GM18873 (cell line): ENCODE measurements at regions not wholly inside any gene's neighbourhood (a gene's known extent, or its start where the extent isn't known, plus 50 kb on each side); places are given as distances from the start of the nearest gene placed in this dataset.
"Not testable (repeated sequence)": the region's sequence is repeated elsewhere in the genome, so short reads cannot be mapped to it uniquely, and the experiment has no call there.

Experiments used
- ATAC-seq: cut with Tn5 transposase; IDR thresholded peaks from one replicate; pipeline ENCODE4 v1.9.1; 2021; ENCODE audit warnings: mild to moderate bottlenecking, moderate library complexity, moderate number of reproducible peaks; ENCODE audit not compliant: unreplicated experiment, low FRiP score

- ATAC-seq: no peak
These were observed 132.9 kb upstream of the APCDD1 start for GRCh38 chr18:10321576-10321975.

- no peak for ATAC-seq
These were observed 132.4 kb upstream of the APCDD1 start for GRCh38 chr18:10322004-10322403.

- no peak for ATAC-seq
These were observed 132.0 kb upstream of the APCDD1 start for GRCh38 chr18:10322435-10322834.

GRCh38 chr18:10329101-10329500 is 125.3 kb upstream of the APCDD1 start:
- no peak for ATAC-seq

- no peak for ATAC-seq
These were observed 124.0 kb upstream of the APCDD1 start for GRCh38 chr18:10330428-10330827.

- ATAC-seq: no peak
These were observed 122.0 kb upstream of the APCDD1 start for GRCh38 chr18:10332452-10332851.

- no peak for ATAC-seq
These were observed 117.6 kb upstream of the APCDD1 start for GRCh38 chr18:10336749-10337350.

GRCh38 chr18:10340821-10341220 is 113.6 kb upstream of the APCDD1 start:
- no peak for ATAC-seq

- no peak for ATAC-seq
These were observed 110.7 kb upstream of the APCDD1 start for GRCh38 chr18:10343778-10344177.

GRCh38 chr18:10346749-10347415 is 107.6 kb upstream of the APCDD1 start:
- ATAC-seq: no peak

- no peak for ATAC-seq
These were observed 104.9 kb upstream of the APCDD1 start for GRCh38 chr18:10349561-10349960.

- ATAC-seq: no peak
These were observed 103.8 kb upstream of the APCDD1 start for GRCh38 chr18:10350661-10351060.

GRCh38 chr18:10351219-10351818 is 103.1 kb upstream of the APCDD1 start:
- ATAC-seq: no peak

GRCh38 chr18:10351858-10352257 is 102.6 kb upstream of the APCDD1 start:
- no peak for ATAC-seq

- ATAC-seq: no peak
These were observed 101.8 kb upstream of the APCDD1 start for GRCh38 chr18:10352671-10353070.

- no peak for ATAC-seq
These were observed 100.6 kb upstream of the APCDD1 start for GRCh38 chr18:10353791-10354190.

- no peak for ATAC-seq
These were observed 100.1 kb upstream of the APCDD1 start for GRCh38 chr18:10354241-10354811.

GRCh38 chr18:10354890-10355289 is 99.5 kb upstream of the APCDD1 start:
- ATAC-seq: no peak

- ATAC-seq: not testable (repeated sequence)
These were observed 97.4 kb upstream of the APCDD1 start for GRCh38 chr18:10356999-10357398.

- ATAC-seq: no peak
These were observed 92.8 kb upstream of the APCDD1 start for GRCh38 chr18:10361660-10362059.

GRCh38 chr18:10365021-10365500 is 89.4 kb upstream of the APCDD1 start:
- no peak for ATAC-seq
